ENCODE measurements at regions not wholly inside any gene's neighbourhood (a gene's known extent, or its start where the extent isn't known, plus 50 kb on each side); places are given as distances from the start of the nearest gene placed in this dataset.

- TF ChIP-seq CTCF (conservative IDR thresholded peaks at IDR 0.05 in 1 of 2, IDR thresholded peaks at IDR 0.05 in 1 of 2; ENCODE audit: low read depth in 1 of 2, low read length in 2 of 2), result no peak
- TF ChIP-seq EZH2 (IDR thresholded peaks at IDR 0.05; ENCODE audit: low read length, missing control alignments), result no peak
Measured at GRCh38 chr2:83462881-83463280, 996.2 kb downstream of the SUCLG1 start.

Data from fibroblast of lung (primary cell).